Ramos (cell line): ENCODE measurements at regions not wholly inside any gene's neighbourhood (a gene's known extent, or its start where the extent isn't known, plus 50 kb on each side); places are given as distances from the start of the nearest gene placed in this dataset.
"Not testable (repeated sequence)": the region's sequence is repeated elsewhere in the genome, so short reads cannot be mapped to it uniquely, and the experiment has no call there.

Experiments used
- in situ Hi-C: fragments of 300-500 bp; cut with MboI; formaldehyde crosslinking; loops from one replicate; pipeline ENCODE4 v1.14.3; 2022; ENCODE audit warnings: low sequenced_read_pairs; ENCODE audit not compliant: unreplicated experiment

DNA sequence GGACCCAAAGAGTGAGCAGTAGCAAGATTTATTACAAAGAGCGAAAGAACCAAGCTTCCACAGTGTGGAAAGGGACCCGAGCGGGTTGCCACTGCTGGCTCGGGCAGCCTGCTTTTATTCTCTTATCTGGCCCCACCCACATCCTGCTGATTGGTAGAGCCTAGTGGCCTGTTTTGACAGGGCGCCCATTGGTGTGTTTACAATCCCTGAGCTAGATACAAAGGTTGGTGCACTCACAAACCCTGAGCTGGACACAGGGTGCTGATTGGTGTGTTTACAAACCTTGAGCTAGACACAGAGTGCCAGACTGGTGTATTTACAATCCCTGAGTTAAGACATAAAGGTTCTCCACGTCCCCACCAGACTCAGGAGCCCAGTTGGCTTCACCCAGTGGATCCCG, 676.9 kb downstream of the SI start:
- in situ Hi-C loops: not testable (repeated sequence)

- in situ Hi-C loops: no loop called here
Measured at GRCh38 chr3:164397462-164397861, 680.8 kb downstream of the SI start.

DNA sequence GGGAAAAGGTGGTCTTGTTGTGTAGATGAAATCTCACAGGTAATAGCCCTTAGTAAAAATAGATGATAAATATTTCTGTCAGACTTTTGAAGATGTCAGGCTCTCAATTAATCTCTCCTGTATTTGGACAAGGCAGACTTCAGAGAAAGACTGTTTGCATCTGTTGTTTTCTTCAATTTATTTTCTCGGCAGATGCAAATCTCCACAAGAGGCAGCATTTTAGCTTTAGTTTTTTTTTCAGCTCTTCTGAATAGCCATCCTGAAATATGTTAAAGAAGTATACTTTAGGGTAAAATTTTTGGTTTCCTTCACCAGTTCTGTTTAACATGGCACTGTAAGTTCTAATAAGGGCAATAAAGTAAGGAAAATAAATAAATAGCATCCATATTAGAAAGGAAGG, 685.1 kb downstream of the SI start:
- in situ Hi-C loops: no loop called here

DNA sequence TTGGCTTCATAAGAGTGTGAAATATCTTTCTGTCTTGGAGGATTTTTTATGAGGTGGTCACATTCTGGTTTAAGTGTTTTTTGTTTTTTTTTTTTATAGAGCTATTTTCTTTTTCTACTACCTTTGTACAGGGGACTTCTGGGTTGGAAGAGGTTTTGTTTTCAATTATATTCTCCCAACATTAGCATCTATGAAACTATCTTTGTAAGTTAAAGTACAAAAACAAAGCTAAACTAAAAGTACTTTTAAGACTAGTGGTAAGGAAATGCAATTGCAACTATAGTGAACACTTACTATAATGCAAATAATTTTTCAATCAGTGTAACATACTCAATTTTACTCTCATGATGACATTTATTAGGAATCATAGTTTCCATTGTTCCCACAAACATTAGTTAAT, 688.2 kb downstream of the SI start:
- in situ Hi-C loops: no loop called here

- in situ Hi-C loops: no loop called here
Measured at GRCh38 chr3:164387236-164387635, 691.1 kb downstream of the SI start.

DNA sequence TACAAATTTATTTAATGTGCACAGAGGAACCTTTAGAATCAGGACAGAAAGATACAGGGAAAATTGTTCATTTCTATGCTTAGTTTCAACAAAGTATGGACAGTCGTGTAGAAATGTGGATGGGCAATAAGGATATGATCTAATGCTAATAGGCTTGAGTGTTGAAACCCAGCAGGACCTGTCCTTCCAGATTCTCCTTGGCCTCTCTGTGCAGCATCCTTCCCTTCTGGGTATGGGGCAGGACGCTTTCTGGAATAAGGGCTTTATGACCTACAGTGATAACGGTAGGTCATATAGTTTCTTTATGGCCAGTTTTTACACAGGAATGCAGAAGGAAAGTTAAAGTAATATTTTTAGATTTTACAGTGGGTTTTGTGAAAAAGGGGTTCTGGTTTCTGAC, 698.1 kb downstream of the SI start:
- in situ Hi-C loops: no loop called here

- in situ Hi-C loops: no loop called here
Measured at GRCh38 chr3:164377466-164377865, 700.8 kb downstream of the SI start.

DNA sequence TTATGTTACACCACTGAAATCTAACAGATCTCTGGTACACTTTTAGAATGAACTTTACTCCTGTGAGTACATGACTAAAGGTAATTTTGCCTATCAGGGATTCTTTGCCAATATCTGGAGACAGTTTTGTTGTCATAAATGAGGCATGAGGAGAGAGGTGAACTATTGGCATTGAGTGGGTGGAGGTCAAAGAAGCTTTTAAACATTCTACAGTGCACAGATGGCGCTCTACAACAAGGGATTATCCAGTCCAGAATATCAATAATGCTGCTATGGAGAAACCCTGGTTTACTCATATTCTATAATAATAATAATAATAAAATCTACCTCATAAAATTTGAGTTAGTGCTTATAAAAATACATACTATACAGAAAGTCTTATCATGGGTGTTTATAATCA, 702.3 kb downstream of the SI start:
- in situ Hi-C loops: no loop called here

DNA sequence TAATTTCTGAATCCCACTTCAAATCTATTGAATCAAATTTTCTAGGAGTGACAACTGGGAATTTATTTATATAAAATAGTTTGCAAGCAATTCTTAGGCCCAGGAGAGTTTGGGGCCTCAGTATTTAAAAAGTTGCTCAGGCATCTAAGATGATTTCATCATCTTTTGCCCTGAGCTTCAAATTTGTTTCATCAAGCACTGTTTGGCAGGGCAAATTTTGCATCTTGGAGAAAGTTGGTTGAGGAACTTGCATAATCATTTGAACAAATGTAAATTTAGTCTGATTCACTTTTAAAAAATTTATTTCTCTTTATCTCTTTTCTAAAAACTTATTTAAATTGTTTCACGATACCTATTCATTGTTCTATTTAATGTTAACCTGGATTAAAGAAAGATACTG, 702.8 kb downstream of the SI start:
- in situ Hi-C loops: no loop called here

- in situ Hi-C loops: no loop called here
Measured at GRCh38 chr3:164371681-164372080, 706.6 kb downstream of the SI start.

GRCh38 chr3:164370970-164371369, 707.3 kb downstream of the SI start:
- in situ Hi-C loops: no loop called here

DNA sequence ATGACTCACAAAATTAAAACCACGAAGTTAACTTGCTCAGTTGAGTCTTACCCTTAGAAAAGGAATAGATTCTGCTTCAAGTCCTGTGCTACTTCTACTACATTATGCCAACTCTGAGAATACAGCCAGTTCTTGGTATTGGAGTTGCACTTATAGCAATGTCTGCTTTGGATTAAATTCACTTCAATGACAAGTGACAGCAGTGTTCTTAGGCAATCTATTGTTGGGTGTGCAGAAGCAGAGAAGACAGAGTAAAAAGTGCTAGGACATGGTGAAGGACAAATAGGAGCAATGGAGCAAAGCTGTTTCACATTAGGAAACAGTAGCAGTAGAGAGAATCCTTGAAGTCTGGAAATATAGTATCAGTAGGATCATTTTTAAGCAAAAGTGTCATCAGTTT, 713.1 kb downstream of the SI start:
- in situ Hi-C loops: no loop called here

DNA sequence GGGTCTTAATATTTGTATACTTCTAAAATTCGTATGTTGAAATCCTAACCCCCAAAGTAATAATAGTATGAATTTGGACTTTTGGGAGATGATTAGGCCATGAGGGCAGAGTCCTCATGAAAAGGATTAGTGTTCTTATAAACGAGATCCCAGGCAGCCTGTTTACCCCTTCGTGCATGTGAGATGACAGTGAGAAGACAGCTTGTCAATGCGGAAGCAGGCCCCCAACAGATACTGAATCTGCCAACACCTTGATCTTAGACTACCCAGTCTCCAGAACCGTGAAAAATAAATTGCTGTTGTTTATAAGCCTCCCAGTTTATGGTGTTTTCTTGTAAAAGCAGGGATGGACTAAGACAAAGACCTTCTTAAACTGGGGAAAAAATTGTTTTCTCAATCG, 714.2 kb downstream of the SI start:
- in situ Hi-C loops: no loop called here

DNA sequence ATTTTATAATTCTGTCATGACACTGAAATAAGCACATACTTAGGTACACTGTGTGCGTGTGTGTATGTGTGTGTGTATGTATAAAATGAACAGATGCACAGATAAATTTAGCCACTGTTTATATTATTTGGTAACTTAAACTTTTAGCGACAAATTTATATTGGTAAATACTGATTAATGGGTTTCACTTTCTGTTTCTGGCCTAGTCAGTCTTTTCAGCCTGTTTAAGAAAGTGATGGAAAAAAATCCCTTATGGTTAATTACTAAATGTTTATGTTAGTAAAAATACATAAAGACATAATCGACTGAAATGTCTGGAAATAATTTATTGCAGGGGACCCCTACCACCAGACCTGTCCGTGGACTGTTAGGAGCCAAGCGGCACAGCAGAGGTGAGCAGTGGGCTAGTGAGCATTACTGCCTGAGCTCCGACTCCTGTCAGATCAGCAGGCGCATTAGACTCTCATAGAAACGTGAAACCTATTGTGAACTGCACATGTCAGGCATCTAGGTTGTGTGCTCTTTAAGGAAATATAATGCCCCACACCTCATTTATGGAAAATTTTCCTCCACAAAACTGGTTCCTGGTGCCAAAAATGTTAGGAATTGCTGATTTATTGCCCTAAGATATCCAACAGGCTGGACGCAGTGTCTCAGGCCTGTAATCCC, 717.4 kb downstream of the SI start:
- in situ Hi-C loops: no loop called here

- in situ Hi-C loops: no loop called here
Measured at GRCh38 chr3:164360078-164360578, 718.2 kb downstream of the SI start.

GRCh38 chr3:164352991-164353390, 725.3 kb downstream of the SI start:
- in situ Hi-C loops: no loop called here

- in situ Hi-C loops: no loop called here
Measured at GRCh38 chr3:164351131-164351530, 727.2 kb downstream of the SI start.

- in situ Hi-C loops: not testable (repeated sequence)
Measured at GRCh38 chr3:164342206-164342605, 736.1 kb downstream of the SI start.

DNA sequence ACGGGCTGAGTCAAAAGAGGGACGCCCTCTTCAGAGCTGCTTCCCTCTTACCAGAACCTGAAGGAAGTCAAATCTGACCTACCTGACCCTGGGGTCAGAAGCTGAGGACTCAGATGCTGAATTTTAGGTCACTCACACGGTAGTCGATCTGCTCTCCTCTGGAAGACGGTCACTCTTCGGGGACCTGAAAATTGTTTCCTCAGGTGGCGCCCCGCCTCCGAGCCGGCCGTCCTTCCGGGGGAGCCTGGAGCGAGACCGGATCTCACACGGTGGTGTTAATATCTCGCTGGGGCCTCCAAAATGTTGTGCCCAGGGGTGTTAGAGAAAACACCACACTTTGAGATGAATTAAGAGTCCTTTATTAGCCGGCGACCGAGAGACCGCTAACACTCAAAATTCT, 737.2 kb downstream of the SI start:
- in situ Hi-C loops: no loop called here

DNA sequence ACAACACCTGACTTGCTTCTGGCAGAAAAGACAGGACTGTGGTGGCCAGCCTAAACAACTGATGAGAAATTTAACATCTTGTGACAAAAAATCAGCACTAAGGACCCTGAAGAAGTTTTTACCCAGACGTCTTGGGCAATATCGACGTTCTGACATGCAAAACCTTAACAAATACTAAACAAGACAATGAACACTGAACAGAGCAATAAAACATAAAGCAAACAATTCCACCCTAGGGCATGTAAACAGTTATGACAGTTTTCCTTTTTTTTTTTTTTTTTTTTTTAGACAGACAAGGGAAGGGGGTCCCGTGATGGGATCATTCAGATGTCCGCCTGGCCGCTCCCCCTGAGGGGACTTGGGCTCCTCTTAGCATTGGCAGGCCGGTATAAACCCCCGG, 738.0 kb downstream of the SI start:
- in situ Hi-C loops: no loop called here

DNA sequence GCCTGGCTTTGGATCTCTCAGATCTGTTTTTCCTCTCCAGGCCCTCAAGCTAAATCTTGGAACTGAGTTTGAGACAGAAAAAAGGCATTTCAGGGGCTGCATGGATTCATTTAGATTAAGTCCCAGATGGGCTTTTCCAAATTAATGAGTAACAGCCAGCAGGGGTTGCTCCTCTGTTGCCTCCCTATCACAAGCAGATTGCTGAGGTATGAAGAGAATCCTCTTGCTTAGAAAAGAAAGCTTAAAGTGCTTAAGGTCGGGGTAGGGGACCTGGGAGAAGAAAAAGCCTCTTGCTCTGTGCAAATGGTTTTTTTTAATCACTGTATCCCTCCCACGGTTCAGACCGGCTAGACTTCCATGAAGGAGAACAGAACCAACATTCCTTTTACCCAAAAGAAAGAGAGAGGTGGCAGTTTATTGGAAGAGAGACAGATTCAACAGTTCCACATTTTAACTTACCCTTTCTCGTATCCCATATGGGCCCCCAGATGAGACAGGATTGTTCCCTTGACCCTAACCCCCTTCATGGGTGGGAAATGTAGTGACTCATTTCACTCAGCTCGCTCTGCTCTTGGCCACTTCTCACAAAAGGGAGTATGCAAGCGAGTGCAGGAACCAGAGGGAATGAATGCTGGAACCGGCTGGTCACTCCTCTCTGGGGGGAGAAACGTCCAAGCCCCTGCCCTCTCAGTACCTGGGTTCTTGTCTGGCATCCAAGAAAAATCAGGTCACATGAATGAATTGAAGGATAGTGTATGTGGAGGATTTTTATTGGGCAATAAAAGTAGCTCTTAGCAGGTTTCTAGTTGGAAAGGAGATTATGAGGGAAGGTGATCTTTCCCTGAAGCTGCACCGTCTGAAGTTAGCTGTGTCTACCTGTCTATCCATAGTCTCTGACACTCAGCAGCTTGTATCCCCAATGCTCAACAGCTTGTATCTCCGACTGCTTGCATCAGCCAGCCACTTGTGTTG, 745.2 kb downstream of the SI start:
- in situ Hi-C loops: no loop called here
